GM12878 (cell line): ENCODE measurements at regions not wholly inside any gene's neighbourhood (a gene's known extent, or its start where the extent isn't known, plus 50 kb on each side); places are given as distances from the start of the nearest gene placed in this dataset.

Source experiments
- ATAC-seq: fragments of 200-7000 bp; cut with Tn5 transposase; 3 replicates; pipeline ENCODE4 v1.9.1; 2020; ENCODE audit warnings: mild to moderate bottlenecking, moderate library complexity
- BruUV-seq: library from RNA; stranded (reverse); fragments of 400-500 nt; replicated peaks from 2 replicates; lab custom pipeline; 2021; lab: Mats Ljungman, UMichigan
- CTCF ChIA-PET: fragments of 300-600 bp; sonication (Branson Sonifier 250); formaldehyde crosslinking; extraction: SDS; loops from one replicate; lab custom pipeline; 2021; ENCODE audit warnings: inconsistent platforms; lab: Yijun Ruan, JAX
- POLR2A ChIA-PET: fragments of 350-600 bp; formaldehyde crosslinking; extraction: SDS; loops from one replicate; lab custom pipeline; 2021; ENCODE audit warnings: inconsistent platforms; lab: Charles Lee
- RAD21 ChIA-PET: fragments of 300-600 bp; sonication (Branson Sonifier 250); formaldehyde crosslinking; loops from one replicate; lab custom pipeline; 2023; ENCODE audit warnings: antibody characterized with exemption; ENCODE audit not compliant: unreplicated experiment; lab: Charles Lee
- SMC1A ChIA-PET: fragments of 300-600 bp; sonication (Branson Sonifier 250); formaldehyde crosslinking; loops from one replicate; lab custom pipeline; 2023; ENCODE audit not compliant: unreplicated experiment, uncharacterized antibody; lab: Charles Lee
- DNase-seq: peaks from one replicate; pipeline ENCODE4 v3.0.0-alpha.2; 2011; ENCODE audit warnings: low read depth, low spot score
- FAIRE-seq: peaks from 3 replicates; lab custom pipeline; 2011; peaks lifted over from hg19 to GRCh38; lab: Jason Lieb, UNC
- H2AFZ ChIP-seq: 2 replicates; pipeline ENCODE4 v1.6.0; 2011; ENCODE audit warnings: low read depth, low read length, control low read depth; ENCODE audit not compliant: control insufficient read depth
- H3K27ac ChIP-seq: 2 replicates; pipeline ENCODE4 v1.5.1; 2011; ENCODE audit warnings: control low read depth; ENCODE audit not compliant: control insufficient read depth, insufficient read depth
- H3K27me3 ChIP-seq, 2 experiments: replicated peaks in 1 of 2; 2 replicates each; pipeline versions ENCODE4 v1.6.0 to v1.6.1; 2011; ENCODE audit warnings: low read length in 1 of 2; ENCODE audit not compliant: control insufficient read depth in 2 of 2, insufficient read depth in 2 of 2
- H3K36me3 ChIP-seq, 2 experiments: 2 replicates each; pipeline ENCODE4 v1.5.1; 2011; ENCODE audit warnings: low read length in 1 of 2; ENCODE audit not compliant: control insufficient read depth in 2 of 2, insufficient read depth in 2 of 2
- H3K4me1 ChIP-seq: 2 replicates; pipeline ENCODE4 v1.6.1; 2011; ENCODE audit warnings: mild to moderate bottlenecking, low read length, moderate library complexity, mixed read lengths; ENCODE audit not compliant: control insufficient read depth, insufficient read depth
- H3K4me2 ChIP-seq: 2 replicates; pipeline ENCODE4 v1.6.0; 2011; ENCODE audit warnings: control low read depth; ENCODE audit not compliant: control insufficient read depth, insufficient read depth
- H3K4me3 ChIP-seq: fragments of 200-600 bp; sonication (generic); 2 replicates; pipeline ENCODE4 v1.5.1; 2016
- H3K79me2 ChIP-seq: 2 replicates; pipeline ENCODE4 v1.6.0; 2011; ENCODE audit warnings: low read length; ENCODE audit not compliant: control insufficient read depth, insufficient read depth
- H3K9ac ChIP-seq: 2 replicates; pipeline ENCODE4 v1.8.0; 2011; ENCODE audit warnings: low read length, control low read depth, mixed read lengths; ENCODE audit not compliant: control insufficient read depth, insufficient read depth
- H3K9me3 ChIP-seq: replicated peaks from 3 replicates; pipeline ENCODE4 v1.5.1; 2011; ENCODE audit warnings: mild to moderate bottlenecking, low read length; ENCODE audit not compliant: control insufficient read depth, insufficient read depth
- H4K20me1 ChIP-seq: 2 replicates; pipeline ENCODE4 v1.6.0; 2011; ENCODE audit not compliant: control insufficient read depth, insufficient read depth
- ASH2L ChIP-seq: fragments of 300-600, 200-600 bp; sonication (generic); IDR thresholded peaks from 2 replicates; pipeline ENCODE4 v1.6.1; 2017; ENCODE audit warnings: low read depth, mild to moderate bottlenecking, borderline replicate concordance
- ATF7 ChIP-seq: fragments of 450-650 bp; IDR thresholded peaks from 2 replicates; pipeline ENCODE4 v1.6.1; 2016; ENCODE audit warnings: low read depth, mild to moderate bottlenecking
- BCL11A ChIP-seq: IDR thresholded peaks from 2 replicates; pipeline ENCODE4 v1.6.1; 2011; ENCODE audit warnings: low read depth, low read length
- BCL3 ChIP-seq: IDR thresholded peaks from 2 replicates; pipeline ENCODE4 v1.6.1; 2011; ENCODE audit warnings: borderline replicate concordance, low read depth, mild to moderate bottlenecking, moderate library complexity, low read length; ENCODE audit not compliant: insufficient read depth, poor library complexity, severe bottlenecking
- ESRRA ChIP-seq: IDR thresholded peaks from 2 replicates; pipeline ENCODE4 v1.6.1; 2012; ENCODE audit warnings: mild to moderate bottlenecking, low read length, improper control_type of control experiment
- PAX5 ChIP-seq: IDR thresholded peaks from 2 replicates; pipeline ENCODE4 v1.6.1; 2011; ENCODE audit warnings: low read depth, low read length, borderline replicate concordance
- PRDM15 ChIP-seq: fragments of 450-650 bp; formaldehyde crosslinking; IDR thresholded peaks from 2 replicates; pipeline ENCODE4 v1.4.0; 2020; ENCODE audit warnings: mild to moderate bottlenecking, moderate library complexity
- RFX5 ChIP-seq: IDR thresholded peaks from 2 replicates; pipeline ENCODE4 v1.6.1; 2011; ENCODE audit warnings: low read depth, low read length, improper control_type of control experiment
- STAT3 ChIP-seq: IDR thresholded peaks from 2 replicates; pipeline ENCODE4 v1.6.1; 2011; ENCODE audit warnings: low read depth, low read length, improper control_type of control experiment
- TAF1 ChIP-seq: IDR thresholded peaks from 2 replicates; pipeline ENCODE4 v1.6.1; 2011; ENCODE audit warnings: mild to moderate bottlenecking, low read depth, low read length, borderline replicate concordance
- ZBTB4 ChIP-seq: fragments of 450-650 bp; formaldehyde crosslinking; IDR thresholded peaks from 2 replicates; pipeline ENCODE4 v1.4.0; 2022; ENCODE audit warnings: mild to moderate bottlenecking, moderate library complexity
- WGBS: methylation state at CpG from one replicate; pipeline ENCODE4 v1.1.6; 2016; ENCODE audit warnings: low lambda C conversion rate; ENCODE audit not compliant: insufficient replicate concordance, insufficient coverage; ENCODE audit errors: missing lambda C conversion rate; 5-methylcytosine and 5-hydroxymethylcytosine counted together
- in situ Hi-C: fragments of 300-500 bp; cut with MboI; formaldehyde crosslinking; loops from 9 replicates; pipeline ENCODE4 v1.14.3; 2018; ENCODE audit warnings: mixed read lengths
- intact Hi-C: fragments of 100-400 bp; cut with micrococcal nuclease; formaldehyde crosslinking; loops from one replicate; pipeline ENCODE4 v1.14.2; 2022; ENCODE audit not compliant: unreplicated experiment

GRCh38 chr12:83474369-83474768 is 787.7 kb downstream of the TMTC2 start:
- Histone ChIP-seq H3K9me3 (no peaks in the 10 kb centered on the region), H3K27me3 (no peaks in the 10 kb centered on the region), H3K36me3 (no peaks in the 10 kb centered on the region), H3K4me1 (no peaks in the 10 kb centered on the region), H3K4me3 (no peak overlapping the region), H3K79me2 (no peaks in the 10 kb centered on the region), H3K27ac (no peak overlapping the region), H4K20me1 (no peaks in the 10 kb centered on the region), H3K4me2 (no peak overlapping the region), H2AFZ (no peak overlapping the region), H3K9ac (no peak overlapping the region)
- in situ Hi-C loops (no loop called here), intact Hi-C loops (loop anchor here (10.0 kb wide), 1 partner anchor 790 kb away; the partner anchor contains the start of gene TMTC2)
- no peak for ATAC-seq
- SMC1A ChIA-PET, result interaction anchor here (1.0 to 1.3 kb wide), 2 partner anchors 147 to 789 kb away, joined by 3 to 5 read pairs; no protein-coding TSS in a partner anchor
- 24% methylated on average over 2 of the region's 2 CpGs for WGBS
- no peak for FAIRE-seq
- TF ChIP-seq RFX5 (no peak), ATF7 (no peak), ZBTB4 (CRISPR knock-in tag) (no peak), PAX5 (no peak), TAF1 (no peak), PRDM15 (CRISPR knock-in tag) (no peak), BCL3 (no peak), ASH2L (no peak), ESRRA (no peak), STAT3 (no peak), BCL11A (no peak)
- POLR2A ChIA-PET, result interaction anchor here (1.1 kb wide), 1 partner anchor 789 kb away, joined by 3 read pairs; no protein-coding TSS in a partner anchor
- RAD21 ChIA-PET, result interaction anchor here (0.9 to 1.1 kb wide), 2 partner anchors 788 to 789 kb away, joined by 3 read pairs; no protein-coding TSS in a partner anchor
- CTCF ChIA-PET, result interaction anchor here (0.7 kb wide), 1 partner anchor 28 kb away, joined by 3 read pairs; no protein-coding TSS in a partner anchor
- BruUV-seq, result no TSS peak
- DNase-seq, result no peak
